ENCODE measurements at regions not wholly inside any gene's neighbourhood (a gene's known extent, or its start where the extent isn't known, plus 50 kb on each side); places are given as distances from the start of the nearest gene placed in this dataset.
"Not testable (repeated sequence)": the region's sequence is repeated elsewhere in the genome, so short reads cannot be mapped to it uniquely, and the experiment has no call there.

DNA sequence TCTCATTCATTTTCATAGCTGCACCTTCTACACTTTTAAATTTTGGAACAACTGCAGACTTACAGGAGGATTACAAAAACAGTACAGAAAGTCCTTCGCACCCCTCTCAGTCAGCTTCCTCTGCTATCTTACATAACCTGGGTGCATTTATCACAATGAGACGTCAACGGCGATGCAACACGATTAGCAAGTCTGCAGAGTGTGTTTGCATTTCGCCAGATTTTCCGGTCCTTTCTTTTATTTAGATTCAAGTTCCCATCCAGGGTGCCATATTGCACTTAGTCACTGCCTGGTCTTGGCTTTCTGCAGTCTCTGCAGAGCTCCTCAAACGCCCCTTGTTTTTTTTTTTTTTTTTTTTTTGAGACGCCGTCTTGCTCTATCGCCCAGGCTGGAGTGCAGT lies 85.9 kb downstream of the ASMT start:
- H3K4me1 Mint-ChIP-seq: no peaks in the 10 kb centered on the region
- H3K27ac Mint-ChIP-seq: no peak overlapping the region
- ChIA-PET CTCF (no interaction called here), POLR2A (no interaction called here)
- DNase-seq: no peak
- peaks cover 17% of the 10 kb centered on the region for H3K36me3 Mint-ChIP-seq (ENCODE audit: low read depth)
- peaks cover 14% of the 10 kb centered on the region for H3K9me3 Mint-ChIP-seq
- H3K4me3 Mint-ChIP-seq: no peak overlapping the region
- no peaks in the 10 kb centered on the region for H3K27me3 Mint-ChIP-seq

DNA sequence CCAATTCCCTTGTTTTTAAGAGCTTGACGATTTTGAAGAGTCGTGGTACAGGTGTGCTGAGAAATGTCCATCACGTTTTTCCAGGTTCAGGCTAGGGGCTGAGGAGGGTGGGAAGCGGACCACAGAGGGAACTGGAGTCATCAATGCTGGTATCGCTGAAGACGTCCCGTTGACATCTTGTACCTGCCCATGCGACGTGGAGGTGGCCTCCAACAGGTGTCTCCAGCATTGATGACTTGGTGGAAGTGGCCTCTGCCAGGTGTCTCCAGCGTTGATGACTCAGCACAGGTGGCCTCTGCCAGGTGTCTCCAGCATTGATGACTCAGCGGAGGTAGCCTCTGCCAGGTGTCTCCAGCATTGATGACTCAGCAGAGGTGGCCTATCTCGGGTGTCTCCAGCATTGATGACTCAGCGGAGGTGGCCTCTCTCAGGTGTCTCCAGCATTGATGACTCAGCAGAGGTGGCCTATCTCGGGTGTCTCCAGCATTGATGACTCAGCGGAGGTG lies 86.6 kb downstream of the ASMT start:
- H3K4me1 Mint-ChIP-seq, POLR2A ChIA-PET, H3K27ac Mint-ChIP-seq, CTCF ChIA-PET, H3K9me3 Mint-ChIP-seq, H3K4me3 Mint-ChIP-seq, H3K27me3 Mint-ChIP-seq, DNase-seq: not testable (repeated sequence)
- peaks cover 12% of the 10 kb centered on the region for H3K36me3 Mint-ChIP-seq (ENCODE audit: low read depth)

DNA sequence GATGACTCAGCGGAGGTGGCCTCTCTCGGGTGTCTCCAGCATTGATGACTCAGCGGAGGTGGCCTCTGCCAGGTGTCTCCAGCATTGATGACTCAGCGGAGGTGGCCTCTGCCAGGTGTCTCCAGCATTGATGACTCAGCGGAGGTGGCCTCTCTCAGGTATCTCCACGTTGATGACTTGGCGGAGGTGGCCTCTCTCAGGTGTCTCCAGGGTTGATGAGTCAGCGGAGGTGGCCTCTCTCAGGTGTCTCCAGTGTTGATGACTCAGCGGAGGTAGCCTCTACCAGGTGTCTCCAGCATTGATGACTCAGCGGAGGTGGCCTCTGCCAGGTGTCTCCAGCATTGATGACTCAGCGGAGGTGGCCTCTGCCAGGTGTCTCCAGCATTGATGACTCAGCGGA lies 87.3 kb downstream of the ASMT start:
- POLR2A ChIA-PET; H3K4me1 Mint-ChIP-seq; DNase-seq; H3K4me3 Mint-ChIP-seq; H3K9me3 Mint-ChIP-seq; H3K27ac Mint-ChIP-seq; CTCF ChIA-PET; H3K27me3 Mint-ChIP-seq; H3K36me3 Mint-ChIP-seq (ENCODE audit: low read depth): not testable (repeated sequence)

DNA sequence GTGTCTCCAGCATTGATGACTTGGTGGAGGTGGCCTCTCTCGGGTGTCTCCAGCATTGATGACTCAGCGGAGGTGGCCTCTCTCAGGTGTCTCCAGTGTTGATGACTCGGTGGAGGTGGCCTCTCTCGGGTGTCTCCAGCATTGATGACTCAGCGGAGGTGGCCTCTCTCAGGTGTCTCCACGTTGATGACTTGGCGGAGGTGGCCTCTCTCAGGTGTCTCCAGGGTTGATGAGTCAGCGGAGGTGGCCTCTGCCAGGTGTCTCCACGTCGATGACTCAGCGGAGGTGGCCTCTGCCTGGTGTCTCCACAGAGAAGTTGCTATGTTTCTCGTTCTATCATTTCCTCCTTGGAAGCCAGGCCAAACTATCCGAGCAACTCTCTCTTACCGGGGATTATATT lies 87.7 kb downstream of the ASMT start:
- H3K4me3 Mint-ChIP-seq; CTCF ChIA-PET; H3K9me3 Mint-ChIP-seq; H3K36me3 Mint-ChIP-seq (ENCODE audit: low read depth); H3K27ac Mint-ChIP-seq; POLR2A ChIA-PET; H3K27me3 Mint-ChIP-seq; H3K4me1 Mint-ChIP-seq; DNase-seq: not testable (repeated sequence)

DNA sequence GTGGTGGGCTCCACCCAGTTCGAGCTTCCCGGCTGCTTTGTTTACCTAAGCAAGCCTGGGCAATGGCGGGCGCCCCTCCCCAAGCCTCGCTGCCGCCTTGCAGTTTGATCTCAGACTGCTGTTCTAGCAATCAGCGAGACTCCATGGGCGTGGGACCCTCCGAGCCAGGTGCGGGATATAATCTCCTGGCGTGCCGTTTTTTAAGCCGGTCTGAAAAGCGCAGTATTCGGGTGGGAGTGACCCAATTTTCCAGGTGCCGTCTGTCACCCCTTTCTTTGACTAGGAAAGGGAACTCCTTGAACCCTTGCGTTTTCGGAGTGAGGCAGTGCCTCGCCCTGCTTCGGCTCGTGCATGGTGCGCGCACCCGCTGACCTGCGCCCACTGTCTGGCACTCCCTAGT lies 94.4 kb downstream of the ASMT start:
- H3K27me3 Mint-ChIP-seq, POLR2A ChIA-PET, DNase-seq: not testable (repeated sequence)

DNA sequence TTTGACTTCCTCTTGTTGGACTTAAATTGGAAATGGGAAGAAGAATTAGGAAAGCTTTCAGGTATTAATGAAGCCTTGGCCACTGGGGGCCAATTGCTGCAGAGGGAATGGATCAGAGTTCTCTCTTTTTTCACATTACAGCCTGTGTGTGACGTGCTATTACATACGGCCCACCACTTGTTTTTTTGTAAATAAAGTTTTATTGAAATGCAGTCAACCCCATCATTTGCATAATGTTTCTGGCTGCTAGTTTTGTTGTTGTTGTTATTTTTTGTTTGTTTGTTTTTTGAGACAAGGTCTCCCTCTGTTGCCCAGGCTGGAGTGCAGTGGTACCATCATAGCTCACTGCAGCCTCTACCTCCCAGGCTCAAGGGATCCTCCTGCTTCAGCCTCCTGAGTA lies 98.4 kb downstream of the ASMT start:
- Mint-ChIP-seq H3K9me3 (peaks cover 4% of the 10 kb centered on the region), H3K27ac (no peak overlapping the region), H3K4me1 (no peaks in the 10 kb centered on the region), H3K36me3 (ENCODE audit: low read depth) (peaks cover 17% of the 10 kb centered on the region), H3K27me3 (no peaks in the 10 kb centered on the region), H3K4me3 (no peak overlapping the region)
- ChIA-PET CTCF (no interaction called here), POLR2A (no interaction called here)
- DNase-seq: no peak

More for the DNA sequence above, 94.4 kb downstream of the ASMT start:
- CTCF ChIA-PET, H3K9me3 Mint-ChIP-seq, H3K4me1 Mint-ChIP-seq, H3K27ac Mint-ChIP-seq, H3K4me3 Mint-ChIP-seq: not testable (repeated sequence)
- H3K36me3 Mint-ChIP-seq (ENCODE audit: low read depth): peaks cover 13% of the 10 kb centered on the region

DNA sequence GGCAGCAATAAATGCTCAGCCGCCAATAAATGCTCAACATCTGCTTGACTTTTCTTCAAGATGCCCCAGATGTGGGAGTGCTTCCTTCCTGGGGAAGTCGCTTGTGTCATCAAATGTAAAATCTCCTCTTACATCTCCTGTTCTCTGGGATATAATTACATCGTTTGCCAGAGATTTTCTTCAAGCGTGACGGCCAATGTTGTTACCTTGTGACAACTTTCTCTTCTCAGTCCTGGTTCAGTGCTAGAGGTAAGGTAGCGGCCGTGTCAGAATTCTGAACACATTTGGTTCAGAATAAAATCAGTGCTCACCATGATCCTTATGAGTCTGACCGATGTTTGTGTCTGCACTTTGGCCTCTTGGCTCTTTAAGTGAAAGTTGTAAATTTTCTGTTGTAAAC lies 102.5 kb downstream of the ASMT start:
- Mint-ChIP-seq H3K36me3 (ENCODE audit: low read depth) (peaks cover 19% of the 10 kb centered on the region), H3K27ac (no peak overlapping the region), H3K4me3 (no peak overlapping the region), H3K9me3 (peaks cover 8% of the 10 kb centered on the region), H3K4me1 (no peaks in the 10 kb centered on the region), H3K27me3 (no peaks in the 10 kb centered on the region)
- ChIA-PET POLR2A (no interaction called here), CTCF (no interaction called here)
- no peak for DNase-seq

DNA sequence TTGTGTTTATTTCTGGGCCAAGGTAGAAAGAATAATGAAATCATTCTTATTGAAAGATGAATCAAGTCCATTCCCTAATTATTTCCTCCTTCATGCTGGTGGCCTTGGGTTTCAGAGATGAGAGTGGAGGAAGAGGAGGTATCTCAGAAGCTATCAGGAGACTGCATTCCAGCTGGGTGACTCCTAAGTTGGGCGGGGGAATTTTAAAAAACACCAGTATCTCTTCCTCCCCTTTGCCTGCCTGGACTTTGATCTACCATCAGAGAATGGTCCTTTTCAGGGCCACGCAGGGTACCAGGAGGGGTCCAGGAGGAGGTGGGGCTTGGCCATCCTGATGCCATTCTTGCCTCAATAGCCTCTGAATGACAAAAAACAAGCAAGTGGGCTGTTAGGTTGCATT lies 104.4 kb downstream of the ASMT start:
- Mint-ChIP-seq H3K27ac (no peak overlapping the region), H3K4me1 (no peaks in the 10 kb centered on the region), H3K27me3 (no peaks in the 10 kb centered on the region), H3K36me3 (ENCODE audit: low read depth) (peaks cover 6% of the 10 kb centered on the region), H3K9me3 (peaks cover 5% of the 10 kb centered on the region), H3K4me3 (no peak overlapping the region)
- ChIA-PET POLR2A (no interaction called here), CTCF (no interaction called here)
- DNase-seq: no peak

DNA sequence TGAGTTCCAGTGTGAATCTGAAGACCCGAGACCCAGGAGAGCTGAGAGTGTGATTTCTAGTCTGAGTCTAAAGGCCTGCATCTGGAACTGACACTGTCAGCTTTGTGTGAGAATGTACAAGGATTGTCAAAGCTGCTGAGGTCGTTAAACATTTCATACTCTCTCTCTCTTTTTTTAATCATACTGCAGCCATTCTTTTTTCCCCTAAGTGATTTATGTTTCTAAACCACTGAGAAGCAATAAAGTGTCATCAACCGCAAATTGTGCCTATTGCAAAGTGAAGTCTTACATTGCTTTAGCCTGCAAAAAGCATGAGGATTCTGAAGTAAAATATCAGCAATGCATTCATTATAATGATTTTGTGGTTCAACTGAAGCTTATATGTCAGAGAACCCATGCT lies 106.0 kb downstream of the ASMT start:
- H3K27me3 Mint-ChIP-seq: no peaks in the 10 kb centered on the region
- H3K4me3 Mint-ChIP-seq: no peak overlapping the region
- H3K36me3 Mint-ChIP-seq (ENCODE audit: low read depth): peaks cover 4% of the 10 kb centered on the region
- peaks cover 5% of the 10 kb centered on the region for H3K9me3 Mint-ChIP-seq
- H3K4me1 Mint-ChIP-seq: no peaks in the 10 kb centered on the region
- no peak overlapping the region for H3K27ac Mint-ChIP-seq
- DNase-seq: no peak
- ChIA-PET POLR2A (no interaction called here), CTCF (no interaction called here)

DNA sequence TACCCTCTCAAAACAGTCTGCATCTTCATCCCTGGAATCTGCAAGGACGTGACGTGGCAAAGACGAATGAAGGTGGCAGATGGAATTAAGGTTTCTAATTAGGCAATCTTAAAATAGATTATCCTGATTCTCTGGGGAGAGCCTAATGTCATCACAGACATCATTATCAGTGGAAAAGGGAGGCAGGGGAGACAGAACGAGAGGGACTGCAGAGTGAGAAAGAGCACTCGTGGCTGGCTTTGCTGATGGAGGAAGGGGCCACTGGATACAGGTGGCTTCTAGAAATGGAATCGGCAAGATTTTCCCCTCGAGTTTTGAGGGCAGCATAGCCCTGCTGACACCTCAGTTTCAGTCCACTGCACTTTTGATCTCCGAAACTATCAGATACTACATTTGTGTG lies 110.6 kb downstream of the ASMT start:
- Mint-ChIP-seq H3K27ac (no peak overlapping the region), H3K27me3 (no peaks in the 10 kb centered on the region), H3K9me3 (peaks cover 9% of the 10 kb centered on the region), H3K4me1 (no peaks in the 10 kb centered on the region), H3K36me3 (ENCODE audit: low read depth) (peaks cover 16% of the 10 kb centered on the region), H3K4me3 (no peak overlapping the region)
- no peak for DNase-seq
- ChIA-PET POLR2A (no interaction called here), CTCF (no interaction called here)

DNA sequence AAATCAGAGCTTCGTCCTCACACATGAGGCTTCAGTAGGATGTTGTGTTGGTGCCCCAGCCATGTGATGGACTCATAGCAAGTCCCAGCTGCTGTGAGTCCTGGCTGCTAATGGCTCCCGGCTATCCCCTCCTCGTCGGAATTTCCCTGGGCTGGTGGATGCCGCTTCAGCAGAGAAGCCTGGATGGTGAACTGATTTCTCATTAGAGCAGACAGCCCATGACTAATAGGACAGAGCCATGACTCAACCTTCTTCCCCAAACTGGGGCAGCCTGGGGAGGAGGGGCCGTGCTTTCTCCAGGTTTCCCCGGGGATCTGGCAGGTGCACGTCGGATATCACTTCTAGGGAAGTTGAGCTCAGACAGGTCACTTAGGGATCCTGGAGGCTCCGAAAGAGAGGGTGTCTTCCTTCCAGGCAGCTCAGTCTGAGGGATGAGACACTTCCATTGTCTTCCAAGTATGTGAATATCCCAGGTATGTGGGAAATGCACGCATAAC lies 112.7 kb downstream of the ASMT start:
- Mint-ChIP-seq H3K27me3 (no peaks in the 10 kb centered on the region), H3K9me3 (peaks cover 6% of the 10 kb centered on the region), H3K4me3 (no peak overlapping the region), H3K4me1 (no peaks in the 10 kb centered on the region), H3K27ac (no peak overlapping the region), H3K36me3 (ENCODE audit: low read depth) (peaks cover 14% of the 10 kb centered on the region)
- DNase-seq: no peak
- ChIA-PET POLR2A (no interaction called here), CTCF (no interaction called here)

DNA sequence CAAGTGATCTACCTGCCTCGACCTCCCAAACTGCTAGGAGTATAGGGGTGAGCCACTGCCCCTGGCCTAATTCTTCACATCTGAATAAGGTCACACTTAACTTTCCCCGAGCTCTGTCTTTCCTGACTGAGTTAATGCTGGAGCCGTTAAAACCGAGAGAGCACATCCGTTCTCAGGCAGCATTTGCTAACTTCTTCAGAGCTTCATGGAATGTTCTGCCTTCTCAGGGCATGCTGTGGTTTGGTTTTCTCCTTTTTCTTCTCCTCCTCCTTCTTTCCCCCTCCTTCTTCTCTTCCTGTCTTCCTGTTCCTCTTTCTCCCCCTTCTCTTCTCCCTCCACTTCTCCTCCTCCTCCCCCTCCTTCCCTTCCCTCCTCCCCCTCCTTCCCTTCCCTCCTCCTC lies 119.9 kb downstream of the ASMT start:
- Mint-ChIP-seq H3K4me1 (no peaks in the 10 kb centered on the region), H3K27ac (no peak overlapping the region), H3K9me3 (peaks cover 6% of the 10 kb centered on the region), H3K4me3 (no peak overlapping the region), H3K36me3 (ENCODE audit: low read depth) (peaks cover 21% of the 10 kb centered on the region), H3K27me3 (no peaks in the 10 kb centered on the region)
- DNase-seq: no peak
- POLR2A ChIA-PET: no interaction called here
- CTCF ChIA-PET: no interaction called here

DNA sequence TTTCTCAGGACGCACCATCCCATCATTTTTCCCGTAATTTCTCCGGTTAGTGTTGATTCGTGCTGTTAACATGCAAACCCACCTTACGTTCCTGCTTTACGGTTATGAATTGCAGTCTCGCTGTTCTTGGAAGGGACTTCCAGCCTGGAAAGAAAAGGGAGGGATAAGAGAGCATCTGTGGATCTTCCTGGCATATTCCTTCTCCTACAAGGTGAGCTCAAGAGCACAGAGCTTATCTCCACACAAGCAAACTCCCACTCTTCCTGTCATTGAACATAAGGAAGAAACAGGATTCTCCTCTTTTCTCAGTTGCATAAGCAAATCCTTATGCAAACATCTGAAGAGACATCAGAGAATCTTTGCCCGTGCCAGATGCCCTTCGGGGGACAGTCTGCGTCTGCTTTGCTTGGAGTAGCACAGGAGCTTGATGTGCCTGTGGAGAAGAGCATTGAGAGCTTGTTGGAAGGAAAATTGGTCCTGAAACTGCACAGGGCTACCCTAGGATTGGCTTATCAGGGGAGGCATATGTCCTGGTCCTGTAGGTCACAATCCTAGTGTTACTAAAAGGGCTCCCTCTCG lies 127.0 kb downstream of the ASMT start:
- ChIA-PET POLR2A (no interaction called here), CTCF (no interaction called here)
- H3K9me3 Mint-ChIP-seq: peaks cover 36% of the 10 kb centered on the region
- no peaks in the 10 kb centered on the region for H3K4me1 Mint-ChIP-seq
- no peaks in the 10 kb centered on the region for H3K27me3 Mint-ChIP-seq
- H3K4me3 Mint-ChIP-seq: no peak overlapping the region
- no peak overlapping the region for H3K27ac Mint-ChIP-seq
- DNase-seq: no peak
- peaks cover 55% of the 10 kb centered on the region for H3K36me3 Mint-ChIP-seq (ENCODE audit: low read depth)

DNA sequence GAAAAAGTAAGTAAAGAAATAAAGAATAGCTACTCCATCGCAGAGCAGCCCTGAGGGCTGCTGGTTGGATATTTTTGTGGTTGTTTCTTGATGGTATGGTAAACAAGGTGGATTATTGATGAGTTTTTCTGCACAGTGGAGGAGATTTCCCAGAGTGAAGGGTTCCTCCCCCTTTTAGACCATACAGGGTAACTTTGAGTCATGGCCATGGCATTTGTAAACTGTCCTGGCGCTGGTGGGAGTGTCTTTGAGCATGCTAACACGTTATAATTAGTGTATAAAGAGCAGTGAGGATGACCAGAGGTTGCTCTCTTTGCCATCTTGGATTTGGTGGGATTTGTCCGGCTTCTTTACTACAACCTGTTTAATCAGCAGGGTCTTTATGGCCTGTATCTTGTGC lies 128.2 kb downstream of the ASMT start:
- Mint-ChIP-seq H3K27me3 (no peaks in the 10 kb centered on the region), H3K36me3 (ENCODE audit: low read depth) (peaks cover 50% of the 10 kb centered on the region), H3K4me3 (no peak overlapping the region), H3K9me3 (peaks cover 40% of the 10 kb centered on the region), H3K4me1 (no peaks in the 10 kb centered on the region), H3K27ac (no peak overlapping the region)
- POLR2A ChIA-PET: no interaction called here
- CTCF ChIA-PET: no interaction called here
- DNase-seq: no peak

DNA sequence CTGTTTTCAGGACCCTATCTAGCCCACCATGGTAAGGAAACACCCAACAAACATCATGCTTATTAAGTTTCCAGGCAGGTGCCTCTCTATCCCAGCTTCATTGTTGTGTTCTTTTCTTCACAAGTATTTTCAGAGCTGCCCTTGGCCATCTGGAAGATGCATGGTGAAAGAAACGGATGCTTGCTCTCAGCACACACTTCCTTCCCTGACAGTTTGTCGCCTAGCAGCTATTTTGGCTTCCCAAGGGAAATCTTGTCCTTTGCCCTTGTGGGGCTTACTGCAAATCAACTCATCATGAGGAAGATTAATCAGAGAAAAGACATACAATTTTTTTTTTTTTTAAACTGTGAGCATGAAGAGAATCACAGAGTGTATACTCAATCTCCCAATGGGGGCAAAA lies 128.8 kb downstream of the ASMT start:
- H3K9me3 Mint-ChIP-seq: peaks cover 44% of the 10 kb centered on the region
- DNase-seq: no peak
- peaks cover 49% of the 10 kb centered on the region for H3K36me3 Mint-ChIP-seq (ENCODE audit: low read depth)
- H3K4me3 Mint-ChIP-seq: no peak overlapping the region
- no peak overlapping the region for H3K27ac Mint-ChIP-seq
- POLR2A ChIA-PET: no interaction called here
- H3K4me1 Mint-ChIP-seq: no peaks in the 10 kb centered on the region
- H3K27me3 Mint-ChIP-seq: no peaks in the 10 kb centered on the region
- CTCF ChIA-PET: no interaction called here

Measured in activated CD4-positive, alpha-beta memory T cell treated with anti-CD3 and anti-CD28 coated beads, Interleukin-2, amount 10 ng/mL, durations not matched to agents 7 days and 5 days (primary cell).